ENCODE measurements at regions not wholly inside any gene's neighbourhood (a gene's known extent, or its start where the extent isn't known, plus 50 kb on each side); places are given as distances from the start of the nearest gene placed in this dataset.

- no peak for DNase-seq
These were observed 195.1 kb downstream of the IRF8 start for GRCh38 chr16:86093801-86094750.

GRCh38 chr16:86095131-86095752, 196.3 kb downstream of the IRF8 start:
- DNase-seq: no peak

GRCh38 chr16:86095906-86096485, 197.0 kb downstream of the IRF8 start:
- DNase-seq: no peak

GRCh38 chr16:86096850-86097249, 197.9 kb downstream of the IRF8 start:
- DNase-seq: no peak

GRCh38 chr16:86099326-86099725, 200.4 kb downstream of the IRF8 start:
- no peak for DNase-seq

- no peak for DNase-seq
These were observed 201.5 kb downstream of the IRF8 start for GRCh38 chr16:86100205-86101136.

- no peak for DNase-seq
These were observed 202.4 kb downstream of the IRF8 start for GRCh38 chr16:86101137-86101896.

GRCh38 chr16:86101897-86102157, 202.9 kb downstream of the IRF8 start:
- no peak for DNase-seq

- DNase-seq: no peak
These were observed 204.4 kb downstream of the IRF8 start for GRCh38 chr16:86103320-86103719.

- DNase-seq: no peak
These were observed 205.6 kb downstream of the IRF8 start for GRCh38 chr16:86104537-86105048.

- no peak for DNase-seq
These were observed 208.4 kb downstream of the IRF8 start for GRCh38 chr16:86107215-86107825.

GRCh38 chr16:86108062-86108461, 209.1 kb downstream of the IRF8 start:
- no peak for DNase-seq

- DNase-seq: no peak
These were observed 211.2 kb downstream of the IRF8 start for GRCh38 chr16:86110134-86110533.

GRCh38 chr16:86110726-86111125, 211.8 kb downstream of the IRF8 start:
- DNase-seq: no peak

- no peak for DNase-seq
These were observed 213.2 kb downstream of the IRF8 start for GRCh38 chr16:86112178-86112577.

- DNase-seq: no peak
These were observed 218.3 kb downstream of the IRF8 start for GRCh38 chr16:86117235-86117634.

- no peak for DNase-seq
These were observed 218.8 kb downstream of the IRF8 start for GRCh38 chr16:86117756-86118155.

- no peak for DNase-seq
These were observed 219.7 kb downstream of the IRF8 start for GRCh38 chr16:86118467-86119307.

GRCh38 chr16:86120201-86121192, 221.5 kb downstream of the IRF8 start:
- DNase-seq: no peak

All from activated T-cell treated with anti-CD3 and anti-CD28 coated beads, Interleukin-2, amount 50 U/mL, for 48 hours (primary cell).